ENCODE measurements at regions not wholly inside any gene's neighbourhood (a gene's known extent, or its start where the extent isn't known, plus 50 kb on each side); places are given as distances from the start of the nearest gene placed in this dataset.

GRCh38 chr11:88061111-88061510 is 114.1 kb downstream of the RAB38 start:
- Histone ChIP-seq H3K4me2 (ENCODE audit: low read length) (no peak overlapping the region), H3K9me3 (ENCODE audit: control insufficient read depth, insufficient read depth, low read length) (no peaks in the 10 kb centered on the region), H3K4me1 (ENCODE audit: control insufficient read depth, low read length) (no peaks in the 10 kb centered on the region), H3F3A (ENCODE audit: control insufficient read depth, insufficient read depth) (no peaks in the 10 kb centered on the region), H3K27ac (ENCODE audit: low read depth, low read length) (no peak overlapping the region), H3K79me2 (ENCODE audit: control insufficient read depth, low read length) (no peaks in the 10 kb centered on the region), H3K27me3 (ENCODE audit: control insufficient read depth, low read length) (no peaks in the 10 kb centered on the region), H4K20me1 (ENCODE audit: control insufficient read depth, insufficient read depth, low read depth, low read length) (no peaks in the 10 kb centered on the region), H3K36me3 (ENCODE audit: control insufficient read depth, low read length) (no peaks in the 10 kb centered on the region), H3K9me2 (replicated peaks; ENCODE audit: control insufficient read depth, low read length) (no peaks in the 10 kb centered on the region), H3K4me3 (ENCODE audit: low read length) (no peak overlapping the region)
- TF ChIP-seq CTCF (IDR thresholded peaks at IDR 0.05; ENCODE audit: low read depth, low read length, poor library complexity, severe bottlenecking) = no peak
- no peak for TF ChIP-seq EZH2phosphoT487 (IDR thresholded peaks at IDR 0.05; ENCODE audit: borderline replicate concordance, low read length)

GRCh38 chr11:88059326-88059725 is 115.9 kb downstream of the RAB38 start:
- Histone ChIP-seq H3K4me1 (ENCODE audit: control insufficient read depth, low read length) (no peaks in the 10 kb centered on the region), H3F3A (ENCODE audit: control insufficient read depth, insufficient read depth) (no peaks in the 10 kb centered on the region), H3K27ac (ENCODE audit: low read depth, low read length) (no peak overlapping the region), H3K79me2 (ENCODE audit: control insufficient read depth, low read length) (no peaks in the 10 kb centered on the region), H3K27me3 (ENCODE audit: control insufficient read depth, low read length) (no peaks in the 10 kb centered on the region), H4K20me1 (ENCODE audit: control insufficient read depth, insufficient read depth, low read depth, low read length) (no peaks in the 10 kb centered on the region), H3K36me3 (ENCODE audit: control insufficient read depth, low read length) (no peaks in the 10 kb centered on the region), H3K9me2 (replicated peaks; ENCODE audit: control insufficient read depth, low read length) (no peaks in the 10 kb centered on the region), H3K9me3 (ENCODE audit: control insufficient read depth, insufficient read depth, low read length) (no peaks in the 10 kb centered on the region), H3K4me3 (ENCODE audit: low read length) (no peak overlapping the region), H3K4me2 (ENCODE audit: low read length) (no peak overlapping the region)
- TF ChIP-seq EZH2phosphoT487 (IDR thresholded peaks at IDR 0.05; ENCODE audit: borderline replicate concordance, low read length) (no peak), CTCF (IDR thresholded peaks at IDR 0.05; ENCODE audit: low read depth, low read length, poor library complexity, severe bottlenecking) (no peak)

GRCh38 chr11:88051396-88051795 is 123.8 kb downstream of the RAB38 start:
- Histone ChIP-seq H3K9me3 (ENCODE audit: control insufficient read depth, insufficient read depth, low read length) (no peaks in the 10 kb centered on the region), H4K20me1 (ENCODE audit: control insufficient read depth, insufficient read depth, low read depth, low read length) (no peaks in the 10 kb centered on the region), H3K4me2 (ENCODE audit: low read length) (no peak overlapping the region), H3K36me3 (ENCODE audit: control insufficient read depth, low read length) (no peaks in the 10 kb centered on the region), H3K9me2 (replicated peaks; ENCODE audit: control insufficient read depth, low read length) (no peaks in the 10 kb centered on the region), H3K4me3 (ENCODE audit: low read length) (no peak overlapping the region), H3K27me3 (ENCODE audit: control insufficient read depth, low read length) (no peaks in the 10 kb centered on the region), H3K4me1 (ENCODE audit: control insufficient read depth, low read length) (no peaks in the 10 kb centered on the region), H3F3A (ENCODE audit: control insufficient read depth, insufficient read depth) (no peaks in the 10 kb centered on the region), H3K27ac (ENCODE audit: low read depth, low read length) (no peak overlapping the region), H3K79me2 (ENCODE audit: control insufficient read depth, low read length) (no peaks in the 10 kb centered on the region)
- TF ChIP-seq CTCF (IDR thresholded peaks at IDR 0.05; ENCODE audit: low read depth, low read length, poor library complexity, severe bottlenecking) (no peak), EZH2phosphoT487 (IDR thresholded peaks at IDR 0.05; ENCODE audit: borderline replicate concordance, low read length) (no peak)

- H3K27ac ChIP-seq (ENCODE audit: low read depth, low read length) = no peak overlapping the region
Observed at GRCh38 chr11:88050247-88050646, 125.0 kb downstream of the RAB38 start.

More at GRCh38 chr11:88050247-88050646, 125.0 kb downstream of the RAB38 start:
- Histone ChIP-seq H3K4me2 (ENCODE audit: low read length) (no peak overlapping the region), H3K79me2 (ENCODE audit: control insufficient read depth, low read length) (no peaks in the 10 kb centered on the region), H3F3A (ENCODE audit: control insufficient read depth, insufficient read depth) (no peaks in the 10 kb centered on the region), H3K4me1 (ENCODE audit: control insufficient read depth, low read length) (no peaks in the 10 kb centered on the region), H3K9me3 (ENCODE audit: control insufficient read depth, insufficient read depth, low read length) (no peaks in the 10 kb centered on the region), H3K36me3 (ENCODE audit: control insufficient read depth, low read length) (no peaks in the 10 kb centered on the region), H3K4me3 (ENCODE audit: low read length) (no peak overlapping the region), H3K27me3 (ENCODE audit: control insufficient read depth, low read length) (no peaks in the 10 kb centered on the region), H3K9me2 (replicated peaks; ENCODE audit: control insufficient read depth, low read length) (no peaks in the 10 kb centered on the region), H4K20me1 (ENCODE audit: control insufficient read depth, insufficient read depth, low read depth, low read length) (no peaks in the 10 kb centered on the region)
- TF ChIP-seq CTCF (IDR thresholded peaks at IDR 0.05; ENCODE audit: low read depth, low read length, poor library complexity, severe bottlenecking) = no peak
- TF ChIP-seq EZH2phosphoT487 (IDR thresholded peaks at IDR 0.05; ENCODE audit: borderline replicate concordance, low read length) = no peak
